BLaER1 (cell line): ENCODE measurements at regions not wholly inside any gene's neighbourhood (a gene's known extent, or its start where the extent isn't known, plus 50 kb on each side); places are given as distances from the start of the nearest gene placed in this dataset.
"Not testable (repeated sequence)": the region's sequence is repeated elsewhere in the genome, so short reads cannot be mapped to it uniquely, and the experiment has no call there.

Experiments
- H3K27ac ChIP-seq: shearing (Covaris generic); formaldehyde crosslinking; 2 replicates; pipeline ENCODE4 v1.8.1; 2022
- H3K27me3 ChIP-seq: shearing (Covaris generic); formaldehyde crosslinking; 2 replicates; pipeline ENCODE4 v1.8.1; 2022
- H3K36me3 ChIP-seq: shearing (Covaris generic); formaldehyde crosslinking; 2 replicates; pipeline ENCODE4 v1.8.1; 2022
- H3K4me1 ChIP-seq: shearing (Covaris generic); formaldehyde crosslinking; 2 replicates; pipeline ENCODE4 v1.8.1; 2022
- H3K4me2 ChIP-seq: shearing (Covaris generic); formaldehyde crosslinking; 2 replicates; pipeline ENCODE4 v1.8.1; 2022
- H3K4me3 ChIP-seq: shearing (Covaris generic); formaldehyde crosslinking; 2 replicates; pipeline ENCODE4 v1.8.1; 2022
- H3K9ac ChIP-seq: shearing (Covaris generic); formaldehyde crosslinking; 2 replicates; pipeline ENCODE4 v1.8.1; 2022
- H3K9me3 ChIP-seq: shearing (Covaris generic); formaldehyde crosslinking; 2 replicates; pipeline ENCODE4 v1.8.1; 2022
- H4K20me1 ChIP-seq: shearing (Covaris generic); formaldehyde crosslinking; 2 replicates; pipeline ENCODE4 v1.8.1; 2022
- Cebpa-rat ChIP-seq: shearing (Covaris generic); IDR thresholded peaks from 2 replicates; pipeline ENCODE4 v1.8.1; 2022

GRCh38 chr1:199815947-199816346 is 211.6 kb upstream of the NR5A2 start:
- Histone ChIP-seq H3K4me3 (no peak overlapping the region), H3K9ac (no peak overlapping the region), H3K9me3 (0 out of 2 replicates have a peak, but pooled peaks cover 5% of the 10 kb centered on the region), H3K4me1 (no peaks in the 10 kb centered on the region), H3K27ac (no peak overlapping the region), H3K27me3 (no peaks in the 10 kb centered on the region), H3K36me3 (no peaks in the 10 kb centered on the region), H3K4me2 (no peak overlapping the region), H4K20me1 (no peaks in the 10 kb centered on the region)
- TF ChIP-seq Cebpa-rat: no peak

DNA sequence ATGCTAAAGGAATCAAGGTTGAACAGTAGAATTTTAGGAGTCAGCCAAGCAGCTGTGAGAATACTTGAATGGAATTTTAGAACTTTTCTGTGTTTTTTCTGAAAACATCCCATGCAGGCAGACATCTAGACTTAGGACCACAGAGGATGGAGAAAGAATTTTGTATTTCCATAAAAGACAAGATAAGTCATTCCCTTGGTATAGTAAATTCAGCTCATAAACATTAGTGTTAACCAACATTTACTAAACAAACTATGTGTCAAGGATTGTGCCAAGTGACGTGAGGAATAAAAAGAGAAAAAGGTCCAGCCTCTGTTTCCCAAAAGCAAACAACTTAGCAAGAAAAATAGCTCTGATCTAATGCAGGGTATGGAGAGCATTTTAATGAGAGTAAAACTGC is 210.2 kb upstream of the NR5A2 start:
- no peaks in the 10 kb centered on the region for H3K36me3 ChIP-seq
- H3K27ac ChIP-seq: no peak overlapping the region
- no peak overlapping the region for H3K9ac ChIP-seq
- no peaks in the 10 kb centered on the region for H3K27me3 ChIP-seq
- TF ChIP-seq Cebpa-rat: no peak
- no peak overlapping the region for H3K4me2 ChIP-seq
- no peaks in the 10 kb centered on the region for H3K4me1 ChIP-seq
- 0 out of 2 replicates have a peak, but pooled peaks cover 5% of the 10 kb centered on the region for H3K9me3 ChIP-seq
- no peaks in the 10 kb centered on the region for H4K20me1 ChIP-seq
- H3K4me3 ChIP-seq: no peak overlapping the region

- Histone ChIP-seq H3K4me3 (no peak overlapping the region), H4K20me1 (no peaks in the 10 kb centered on the region), H3K4me1 (no peaks in the 10 kb centered on the region), H3K27ac (no peak overlapping the region), H3K27me3 (no peaks in the 10 kb centered on the region), H3K4me2 (no peak overlapping the region), H3K9me3 (peaks cover 7% of the 10 kb centered on the region; the same call in 1 of the 2 replicates), H3K36me3 (no peaks in the 10 kb centered on the region), H3K9ac (no peak overlapping the region)
- TF ChIP-seq Cebpa-rat: no peak
These were observed 206.3 kb upstream of the NR5A2 start for GRCh38 chr1:199821029-199821779.

DNA sequence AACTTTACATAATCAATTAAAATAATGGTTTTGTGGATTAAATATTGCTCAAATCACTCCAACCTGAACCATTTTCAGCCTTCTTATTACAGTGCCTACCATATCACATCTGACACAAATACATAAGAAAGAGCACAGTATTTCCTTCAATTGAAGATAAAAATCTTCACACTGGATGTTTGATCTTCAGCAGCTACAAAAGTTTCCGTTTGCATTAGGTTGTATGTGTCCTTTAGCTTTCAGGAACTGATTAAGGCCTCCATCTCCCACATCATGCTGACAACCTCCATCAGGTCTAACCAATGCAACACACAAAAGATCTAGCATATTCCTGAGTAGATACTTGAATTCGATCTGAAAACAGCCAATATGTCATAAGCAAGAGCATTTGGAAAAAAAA is 195.1 kb upstream of the NR5A2 start:
- Histone ChIP-seq H3K4me2 (no peak overlapping the region), H3K27ac (no peak overlapping the region), H3K9ac (no peak overlapping the region), H3K36me3 (no peaks in the 10 kb centered on the region), H3K9me3 (no peaks in the 10 kb centered on the region), H3K4me1 (peaks cover 5% of the 10 kb centered on the region; the same call in 1 of the 2 replicates), H4K20me1 (no peaks in the 10 kb centered on the region), H3K4me3 (no peak overlapping the region), H3K27me3 (no peaks in the 10 kb centered on the region)
- no peak for TF ChIP-seq Cebpa-rat

DNA sequence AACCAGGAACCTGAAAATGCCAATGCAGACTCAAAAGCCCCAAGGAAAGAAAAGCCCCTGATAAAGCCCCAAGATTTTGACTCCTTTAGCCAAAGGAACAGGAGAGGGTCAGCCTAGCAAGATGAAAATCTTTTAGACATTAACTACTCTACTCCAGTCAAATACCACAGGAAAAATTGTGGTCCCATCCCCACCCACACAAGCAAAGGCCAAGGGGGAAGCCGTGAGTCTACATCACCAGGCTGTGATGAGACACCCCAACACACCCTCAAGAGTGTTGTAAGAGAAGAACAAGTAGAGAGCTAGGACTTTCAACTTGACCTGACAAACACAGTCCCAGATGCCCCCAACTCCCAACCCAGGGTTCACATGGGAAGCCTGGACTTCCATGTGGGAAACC is 192.8 kb upstream of the NR5A2 start:
- Histone ChIP-seq H3K4me1 (peaks cover 5% of the 10 kb centered on the region; the same call in 1 of the 2 replicates), H4K20me1 (no peaks in the 10 kb centered on the region), H3K9me3 (no peaks in the 10 kb centered on the region), H3K27ac (no peak overlapping the region), H3K4me3 (no peak overlapping the region), H3K4me2 (no peak overlapping the region), H3K9ac (no peak overlapping the region), H3K27me3 (no peaks in the 10 kb centered on the region), H3K36me3 (no peaks in the 10 kb centered on the region)
- TF ChIP-seq Cebpa-rat: no peak

DNA sequence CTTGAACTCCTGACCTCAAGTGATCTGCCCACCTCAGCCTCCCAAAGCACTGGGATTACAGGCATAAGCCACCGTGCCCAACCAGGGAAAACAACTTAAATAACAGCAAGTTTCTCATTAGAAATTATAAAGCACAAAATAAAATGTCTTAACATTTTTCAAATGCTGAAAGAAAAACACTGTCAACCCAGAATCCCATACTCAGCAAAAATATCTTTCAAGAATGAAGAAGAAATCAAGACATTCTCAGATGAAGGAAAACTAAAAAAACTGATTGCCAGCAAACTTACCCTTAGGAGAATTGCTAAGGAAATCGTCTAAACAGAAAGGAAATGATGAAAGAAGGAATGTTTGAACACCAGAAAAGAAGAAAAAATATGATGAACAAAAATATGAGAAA is 191.1 kb upstream of the NR5A2 start:
- Histone ChIP-seq H3K36me3 (no peaks in the 10 kb centered on the region), H3K9me3 (no peaks in the 10 kb centered on the region)
- TF ChIP-seq Cebpa-rat: no peak

GRCh38 chr1:199837321-199837720 is 190.2 kb upstream of the NR5A2 start:
- H3K4me2 ChIP-seq: no peak overlapping the region
- no peaks in the 10 kb centered on the region for H3K27me3 ChIP-seq
- TF ChIP-seq Cebpa-rat: no peak
- H3K4me3 ChIP-seq: no peak overlapping the region
- no peak overlapping the region for H3K27ac ChIP-seq
- H4K20me1 ChIP-seq: no peaks in the 10 kb centered on the region
- H3K36me3 ChIP-seq: no peaks in the 10 kb centered on the region
- peaks cover 5% of the 10 kb centered on the region; the same call in 1 of the 2 replicates for H3K4me1 ChIP-seq
- H3K9ac ChIP-seq: no peak overlapping the region
- H3K9me3 ChIP-seq: no peaks in the 10 kb centered on the region

More for the DNA sequence above, 191.1 kb upstream of the NR5A2 start:
- Histone ChIP-seq H3K27ac (no peak overlapping the region), H3K9ac (no peak overlapping the region), H3K4me3 (no peak overlapping the region), H4K20me1 (no peaks in the 10 kb centered on the region), H3K4me2 (no peak overlapping the region), H3K4me1 (peaks cover 5% of the 10 kb centered on the region; the same call in 1 of the 2 replicates), H3K27me3 (no peaks in the 10 kb centered on the region)

GRCh38 chr1:199839608-199840007 is 187.9 kb upstream of the NR5A2 start:
- not testable (repeated sequence) for H3K9me3 ChIP-seq, H3K9ac ChIP-seq, H3K4me3 ChIP-seq, H3K4me1 ChIP-seq, H4K20me1 ChIP-seq, H3K36me3 ChIP-seq, H3K4me2 ChIP-seq, H3K27ac ChIP-seq, H3K27me3 ChIP-seq

GRCh38 chr1:199843096-199843495 is 184.4 kb upstream of the NR5A2 start:
- not testable (repeated sequence) for H3K4me1 ChIP-seq, H3K9ac ChIP-seq, H3K27me3 ChIP-seq, H3K9me3 ChIP-seq, H3K4me3 ChIP-seq, H3K4me2 ChIP-seq, H3K27ac ChIP-seq, H3K36me3 ChIP-seq, H4K20me1 ChIP-seq

DNA sequence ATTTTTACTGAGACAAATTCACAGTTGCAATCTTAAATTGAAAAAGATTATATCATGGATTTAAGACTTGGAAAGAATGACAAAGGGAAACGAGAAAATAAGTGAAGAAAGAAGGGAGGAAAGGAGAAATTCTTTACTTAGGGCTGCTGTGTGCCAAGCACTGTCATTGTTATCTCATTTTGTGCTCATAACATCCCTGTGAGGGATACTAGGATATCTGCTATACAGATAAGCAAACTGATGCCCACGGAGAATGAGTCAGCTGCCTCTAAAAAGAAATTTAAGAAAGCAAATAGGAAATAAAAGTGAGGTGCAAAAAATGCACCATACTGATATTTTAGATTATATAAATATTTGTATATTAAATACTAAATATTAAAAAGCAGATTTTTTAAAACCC is 183.6 kb upstream of the NR5A2 start:
- Histone ChIP-seq H3K27ac (no peak overlapping the region), H3K27me3 (no peaks in the 10 kb centered on the region), H3K36me3 (no peaks in the 10 kb centered on the region), H4K20me1 (no peaks in the 10 kb centered on the region), H3K4me2 (no peak overlapping the region), H3K4me3 (no peak overlapping the region), H3K9ac (no peak overlapping the region), H3K4me1 (no peaks in the 10 kb centered on the region), H3K9me3 (no peaks in the 10 kb centered on the region)
- no peak for TF ChIP-seq Cebpa-rat

- H3K27me3 ChIP-seq: no peaks in the 10 kb centered on the region
- no peak overlapping the region for H3K9ac ChIP-seq
- no peak for TF ChIP-seq Cebpa-rat
- no peak overlapping the region for H3K4me2 ChIP-seq
- no peak overlapping the region for H3K4me3 ChIP-seq
- no peaks in the 10 kb centered on the region for H3K36me3 ChIP-seq
- H4K20me1 ChIP-seq: no peaks in the 10 kb centered on the region
- H3K27ac ChIP-seq: no peak overlapping the region
- no peaks in the 10 kb centered on the region for H3K4me1 ChIP-seq
- H3K9me3 ChIP-seq: no peaks in the 10 kb centered on the region
These were observed 180.5 kb upstream of the NR5A2 start for GRCh38 chr1:199847021-199847420.
